Occipital lobe (tissue), 1 donor: ENCODE measurements at regions not wholly inside any gene's neighbourhood (a gene's known extent, or its start where the extent isn't known, plus 50 kb on each side); places are given as distances from the start of the nearest gene placed in this dataset.
"Not testable (repeated sequence)": the region's sequence is repeated elsewhere in the genome, so short reads cannot be mapped to it uniquely, and the experiment has no call there.

ENCODE experiments used
- DNase-seq: peaks from one replicate; lab custom pipeline; 2025; lab: John Stamatoyannopoulos, UW

DNA sequence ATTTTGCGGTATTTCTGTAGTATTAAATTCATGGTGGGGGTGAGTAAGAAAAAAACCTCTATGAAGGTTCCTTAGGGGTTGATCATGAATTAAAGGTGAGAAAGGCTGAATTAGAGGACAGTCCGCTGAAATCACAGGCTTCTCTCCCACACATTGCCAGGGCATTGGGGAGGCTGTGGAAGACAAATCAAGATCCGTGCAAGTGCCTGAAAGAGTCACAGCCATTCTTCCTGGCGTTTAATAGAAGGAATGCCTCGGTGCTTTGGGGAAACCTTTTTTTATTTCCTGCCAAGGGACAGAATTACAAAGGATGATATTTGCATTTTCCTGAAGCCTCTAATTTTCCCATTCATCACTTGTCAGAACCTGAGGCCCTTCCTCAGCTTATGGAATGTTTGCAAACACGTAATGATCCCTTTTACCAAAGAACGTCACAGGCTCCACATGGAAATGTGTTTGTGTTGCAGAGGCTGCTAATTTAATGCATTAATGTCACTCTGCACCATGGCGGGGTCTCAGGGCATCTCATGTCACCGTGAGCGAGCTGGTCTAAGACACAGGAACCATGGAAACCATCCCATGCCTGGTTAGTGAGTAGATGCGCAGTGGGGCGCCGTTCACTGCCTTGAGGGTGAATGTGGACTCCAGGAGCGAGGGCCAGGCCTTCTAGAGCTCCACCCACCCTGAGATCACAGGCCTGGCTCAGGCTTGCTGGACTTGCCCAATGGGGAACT is 185.9 kb upstream of the SULF2 start:
- no peak for DNase-seq

DNA sequence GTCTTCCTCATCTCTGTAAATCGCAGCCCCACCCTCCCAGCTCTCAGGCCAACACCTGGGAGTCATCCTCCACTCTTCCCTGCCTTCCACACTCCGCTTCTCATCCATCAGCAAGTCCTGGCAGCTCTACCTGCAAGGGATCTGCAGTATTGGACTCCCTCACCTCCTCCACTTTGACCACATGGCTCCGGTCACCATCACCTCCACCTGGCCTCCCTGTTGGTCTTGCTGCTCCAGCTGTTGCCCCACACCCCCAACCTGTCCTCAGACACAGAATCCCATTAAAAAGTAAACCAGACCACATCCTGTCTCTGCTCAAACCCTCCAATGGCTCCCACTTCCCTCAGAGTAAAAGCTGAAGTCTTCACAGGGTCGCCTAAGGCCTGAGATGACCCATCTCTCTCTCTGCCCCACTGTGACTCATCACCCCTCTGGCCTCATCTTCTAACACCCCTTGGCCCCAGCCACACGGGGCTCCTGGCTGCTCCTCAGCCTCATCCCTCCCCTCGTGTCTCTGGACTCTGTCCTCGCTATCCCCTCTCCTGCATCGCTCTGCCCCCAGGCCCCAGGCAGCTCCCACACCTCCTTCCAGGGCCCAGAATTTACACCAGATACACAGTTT is 185.1 kb upstream of the SULF2 start:
- DNase-seq, result no peak

DNA sequence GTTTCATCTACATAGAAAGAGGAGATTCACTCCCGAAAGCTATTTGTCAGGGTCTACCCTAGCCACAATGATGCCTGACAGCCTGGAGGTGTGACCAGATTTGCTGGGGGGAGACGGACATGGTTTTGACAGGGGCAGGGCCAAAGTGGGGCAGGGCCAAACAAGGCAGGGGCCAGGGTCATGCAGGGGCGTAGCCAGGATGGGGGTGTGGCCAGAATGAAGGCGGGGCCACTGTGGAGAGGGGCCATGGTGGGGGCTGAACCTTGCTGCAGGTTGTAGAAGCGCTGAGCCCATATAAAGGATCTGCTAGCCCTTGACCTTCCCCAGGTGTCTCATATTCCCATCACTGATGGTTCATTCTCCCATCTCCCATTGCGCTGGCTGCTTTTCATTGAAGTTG is 184.1 kb upstream of the SULF2 start:
- no peak for DNase-seq

DNA sequence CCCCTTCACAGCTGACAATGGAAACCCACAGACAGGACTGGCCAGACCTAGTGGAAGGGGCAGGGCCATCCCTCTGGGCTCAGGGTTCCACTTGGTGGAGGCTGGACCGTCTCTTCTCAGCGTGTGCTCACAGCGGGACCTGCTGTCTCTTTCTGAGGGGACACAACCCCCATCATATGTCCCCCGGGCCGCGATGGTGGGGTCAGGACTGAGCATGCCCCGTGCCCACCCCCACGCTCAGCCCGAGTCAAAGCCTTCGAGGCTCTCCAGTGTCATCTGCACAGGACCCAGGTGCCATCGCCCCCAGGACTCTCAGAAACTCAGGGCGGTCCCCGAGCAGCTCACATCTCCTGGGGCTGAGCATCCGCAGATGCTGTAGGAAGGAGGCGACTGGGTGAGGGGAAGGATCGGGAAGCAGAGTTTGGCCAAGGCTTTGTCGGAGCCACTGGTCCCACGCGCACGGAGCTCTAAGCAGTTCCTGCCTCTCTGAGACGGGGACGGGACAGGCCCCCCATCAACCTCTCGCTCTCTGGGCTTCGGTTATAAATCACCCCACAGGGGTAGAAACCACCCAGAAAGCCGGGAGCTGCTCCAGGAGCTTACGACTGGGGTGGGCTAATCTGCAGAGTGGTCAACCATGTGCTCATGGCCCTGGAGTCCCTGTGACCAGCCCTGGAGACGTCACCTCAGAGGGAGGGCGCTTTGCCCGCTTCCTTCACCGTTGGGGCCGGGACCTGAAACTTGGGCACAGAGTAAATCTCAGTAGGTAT is 183.4 kb upstream of the SULF2 start:
- no peak for DNase-seq

DNA sequence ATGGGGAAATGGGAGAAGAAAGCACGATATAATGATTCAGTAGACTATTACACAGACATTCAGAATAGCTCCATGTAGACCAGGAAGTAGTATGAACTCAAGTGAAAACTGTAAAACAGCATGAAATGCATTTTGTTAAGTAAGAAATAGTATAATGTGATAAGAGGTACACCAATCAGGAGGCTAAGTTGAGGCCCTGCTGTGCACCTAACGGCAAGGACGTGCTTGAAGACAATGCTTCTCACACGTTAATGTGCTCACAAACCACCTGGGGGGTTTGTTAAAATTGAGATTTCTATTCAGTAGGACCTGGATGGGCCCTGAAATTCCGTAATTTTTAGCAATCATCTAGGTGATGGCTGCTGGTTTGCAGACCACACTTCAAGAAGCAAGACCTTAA is 178.9 kb upstream of the SULF2 start:
- DNase-seq, result no peak

DNA sequence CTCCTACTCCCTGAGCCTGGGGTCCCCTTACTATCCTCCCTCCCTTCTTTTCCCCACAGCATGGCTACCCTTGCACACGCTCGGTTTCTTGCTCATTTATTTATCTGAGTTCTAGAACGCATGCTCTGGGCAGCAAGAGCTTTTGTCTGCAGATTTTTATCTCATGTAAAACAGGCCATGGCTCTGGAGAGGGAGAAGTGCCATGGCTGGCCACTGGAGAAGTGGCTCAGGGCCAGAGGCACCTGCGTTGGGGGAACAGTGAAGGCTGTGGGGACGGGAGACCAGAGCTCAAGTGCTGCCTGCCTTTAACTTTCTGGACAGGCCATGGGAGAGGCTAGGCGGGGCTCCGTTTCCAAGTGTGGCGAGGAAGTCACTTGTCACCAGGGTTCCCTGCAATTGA is 177.7 kb upstream of the SULF2 start:
- no peak for DNase-seq

DNA sequence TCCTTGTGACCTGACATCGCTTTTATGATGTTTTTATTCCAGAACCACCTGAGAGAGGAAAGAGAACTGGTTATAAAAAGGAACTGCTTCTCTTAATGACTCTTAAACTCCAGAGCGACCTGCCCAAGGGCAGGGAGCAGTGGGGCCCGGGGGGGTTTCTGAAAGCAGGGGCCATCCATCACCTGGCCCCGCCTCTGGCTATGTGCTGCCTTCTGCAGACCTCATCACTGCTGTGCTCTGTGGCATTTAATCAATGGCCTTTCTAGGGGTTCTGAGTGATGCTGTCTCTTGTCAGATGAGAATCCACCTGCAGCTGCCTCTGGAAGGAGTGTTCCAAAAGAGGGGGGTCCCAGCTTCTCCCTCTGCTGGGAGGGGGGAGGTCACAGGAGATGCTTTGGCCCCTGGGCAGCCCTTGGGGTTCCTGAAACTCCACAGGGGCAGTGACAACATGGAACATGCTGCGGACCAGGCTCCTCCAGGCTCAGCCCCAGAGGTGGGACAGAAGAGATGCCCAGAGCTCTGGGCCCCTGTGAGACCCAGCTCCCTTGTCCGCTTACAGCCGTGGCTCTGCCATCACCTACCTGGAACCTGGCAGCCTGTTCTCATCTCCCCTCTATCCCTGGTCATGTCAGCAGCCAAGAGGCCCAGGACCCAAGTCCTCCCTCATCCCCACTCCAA is 177.1 kb upstream of the SULF2 start:
- no peak for DNase-seq

DNA sequence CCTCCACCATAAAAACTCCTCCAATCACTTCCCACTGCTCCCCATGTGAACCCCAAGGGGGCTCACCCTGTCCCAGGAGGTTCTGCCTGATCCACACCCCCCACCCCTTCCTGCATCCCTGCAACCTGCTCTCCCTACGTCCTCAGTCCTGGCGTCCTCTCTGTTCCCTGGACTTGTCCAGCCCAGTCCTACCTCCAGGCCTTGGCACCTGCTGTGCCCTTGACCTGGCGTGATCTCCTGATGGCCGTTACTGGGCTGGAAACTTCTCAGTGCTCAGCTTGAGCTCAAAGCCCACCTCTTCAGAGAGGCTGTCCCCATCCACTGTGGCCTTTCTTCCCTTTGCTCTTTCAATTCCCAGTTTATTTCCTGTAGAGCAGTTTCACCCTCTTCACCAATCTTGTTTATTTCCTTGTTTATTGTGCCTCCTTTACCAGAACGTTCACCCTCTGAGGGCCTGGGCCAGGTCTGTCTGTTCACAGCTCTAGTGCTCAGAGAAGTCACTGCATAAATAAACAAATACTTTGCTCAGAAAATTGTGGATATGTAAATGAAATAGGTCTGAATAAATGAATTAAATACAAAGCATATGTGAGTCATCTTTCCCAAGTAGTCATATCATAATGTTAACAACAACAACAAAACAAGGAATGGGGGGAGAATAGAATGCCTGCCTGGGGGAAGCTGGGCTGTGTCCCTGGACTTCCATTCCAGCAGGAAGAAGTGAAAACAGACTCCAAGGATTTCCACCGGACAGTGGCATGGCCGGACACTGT is 175.7 kb upstream of the SULF2 start:
- no peak for DNase-seq

DNA sequence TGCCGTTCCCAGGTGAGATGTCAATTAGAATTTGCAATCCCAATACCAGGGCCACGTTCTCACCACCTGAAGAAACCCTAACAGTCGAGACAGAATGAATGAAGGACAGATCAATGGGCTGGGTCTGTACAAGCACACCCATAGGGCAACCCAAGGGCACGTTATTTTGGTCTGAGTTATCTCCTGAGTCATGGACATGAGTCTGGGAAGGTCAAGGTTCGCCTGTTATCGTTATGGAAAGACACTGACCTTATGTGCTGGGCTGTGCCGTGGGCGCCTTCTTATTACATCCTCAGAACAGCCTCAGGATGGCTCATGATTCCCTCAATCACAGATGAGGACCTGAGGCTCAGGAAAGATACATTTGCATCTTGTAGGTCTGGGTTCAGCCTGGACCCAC is 175.0 kb upstream of the SULF2 start:
- DNase-seq, result no peak

DNA sequence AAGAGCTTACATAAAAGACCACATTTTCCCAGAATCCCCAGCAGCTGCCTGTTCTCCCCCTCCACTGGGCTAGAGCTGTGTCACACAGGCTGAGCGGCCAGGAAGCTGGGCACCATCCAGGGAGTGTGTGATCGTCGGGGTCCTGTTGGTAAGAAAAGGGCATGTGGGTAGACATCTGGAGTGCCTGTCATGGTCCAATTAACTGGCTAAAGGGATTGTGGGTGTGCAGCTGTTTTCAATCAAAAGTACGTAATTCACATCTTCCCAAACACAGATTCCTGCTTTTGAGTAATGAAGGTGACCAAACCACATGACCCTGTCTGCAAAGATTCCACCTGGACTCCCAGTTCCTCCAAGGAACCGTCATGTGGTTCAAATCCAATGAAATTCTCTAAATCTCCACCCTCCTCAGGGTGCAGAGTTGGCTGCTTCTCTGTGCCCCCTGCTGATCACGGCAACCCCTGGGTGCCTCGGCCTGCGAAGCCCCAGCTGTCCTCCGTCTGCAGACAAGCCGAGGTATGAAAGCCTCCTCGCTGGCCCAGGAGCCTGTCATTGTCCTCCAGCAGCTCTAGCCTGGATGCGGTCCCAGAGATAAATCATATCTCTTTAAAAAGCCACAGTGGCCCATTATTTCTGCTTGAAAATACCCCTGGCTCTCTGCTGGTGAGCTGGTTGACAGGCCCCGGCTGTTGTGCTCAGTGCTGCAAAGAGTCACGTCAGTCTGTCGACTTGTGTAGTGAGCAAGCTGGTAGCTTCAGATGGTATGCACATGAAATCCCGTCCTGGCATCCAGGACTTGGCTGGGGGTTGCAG is 172.9 kb upstream of the SULF2 start:
- not testable (repeated sequence) for DNase-seq

DNA sequence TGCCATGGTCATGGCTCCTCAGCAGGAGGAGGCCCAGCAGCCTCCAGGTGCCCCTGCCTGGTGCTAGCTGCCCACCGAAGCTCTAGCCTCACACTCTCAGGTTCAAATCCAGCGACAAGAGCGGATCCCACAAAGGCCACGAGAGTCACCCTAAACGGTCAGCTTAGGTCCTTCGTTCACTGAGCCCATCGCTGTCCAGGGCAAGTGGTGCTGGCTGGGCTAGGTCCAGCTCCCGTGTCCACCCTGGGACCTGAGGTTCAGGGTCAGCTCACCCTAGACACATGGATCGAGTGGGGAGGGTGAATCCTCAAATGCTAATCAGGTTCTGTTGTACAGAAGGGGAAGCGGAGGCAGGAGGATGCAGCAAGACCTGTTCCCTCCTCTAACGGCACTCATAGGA is 171.9 kb upstream of the SULF2 start:
- DNase-seq, result no peak

DNA sequence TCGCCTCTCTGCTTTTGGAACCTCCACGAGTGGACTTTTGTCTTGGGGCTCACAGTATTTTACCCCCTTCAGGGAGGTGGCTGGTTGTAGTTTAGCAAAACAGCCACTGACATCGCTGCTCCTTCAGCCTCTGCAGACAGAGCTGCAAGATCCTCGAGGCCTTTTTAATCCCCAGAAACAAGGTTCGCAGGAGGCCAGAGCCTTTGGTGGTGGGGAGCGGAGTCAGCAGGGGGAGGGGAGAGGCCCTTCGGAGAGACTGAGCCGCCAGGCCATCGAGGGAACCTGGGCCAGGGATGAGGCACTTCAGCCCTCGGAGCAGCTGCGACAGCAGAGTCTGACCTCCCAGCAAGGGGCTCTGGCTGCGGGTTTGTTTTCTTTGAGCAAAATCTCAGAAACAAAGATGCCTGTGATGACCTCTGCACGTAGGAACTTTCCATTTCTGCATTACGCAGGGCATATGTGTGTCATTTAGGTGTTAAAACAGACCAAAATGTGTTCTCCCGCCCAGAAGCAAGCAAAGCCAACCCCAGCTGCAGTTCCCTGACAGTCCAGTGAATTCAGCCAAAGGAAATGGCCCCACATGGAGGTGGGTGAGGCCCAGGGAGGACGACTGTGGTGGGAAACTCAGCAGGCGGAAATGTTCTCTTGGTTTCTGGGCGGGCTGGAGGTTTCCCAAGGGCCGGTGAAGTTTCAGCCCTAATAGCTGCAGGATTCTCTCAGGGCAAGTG is 171.2 kb upstream of the SULF2 start:
- DNase-seq, result no peak

DNA sequence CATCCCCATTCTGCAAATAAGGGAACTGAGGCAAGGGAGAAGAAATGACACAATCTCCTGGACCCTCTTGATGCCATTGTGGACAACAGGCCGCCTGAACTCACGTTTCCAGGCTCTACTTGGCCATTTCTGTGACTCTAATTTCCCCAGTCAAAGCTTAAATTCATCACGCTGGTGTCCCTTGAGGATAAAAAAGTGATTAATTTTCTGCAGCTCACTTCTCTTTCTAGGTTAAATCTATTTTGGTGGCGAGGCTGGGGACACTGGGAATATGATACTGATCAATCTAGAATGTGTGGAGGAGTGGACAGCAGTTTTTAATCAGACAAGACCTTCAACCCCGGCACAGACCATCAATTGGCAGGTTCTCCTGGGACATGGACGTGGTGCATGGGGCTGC is 168.2 kb upstream of the SULF2 start:
- no peak for DNase-seq

DNA sequence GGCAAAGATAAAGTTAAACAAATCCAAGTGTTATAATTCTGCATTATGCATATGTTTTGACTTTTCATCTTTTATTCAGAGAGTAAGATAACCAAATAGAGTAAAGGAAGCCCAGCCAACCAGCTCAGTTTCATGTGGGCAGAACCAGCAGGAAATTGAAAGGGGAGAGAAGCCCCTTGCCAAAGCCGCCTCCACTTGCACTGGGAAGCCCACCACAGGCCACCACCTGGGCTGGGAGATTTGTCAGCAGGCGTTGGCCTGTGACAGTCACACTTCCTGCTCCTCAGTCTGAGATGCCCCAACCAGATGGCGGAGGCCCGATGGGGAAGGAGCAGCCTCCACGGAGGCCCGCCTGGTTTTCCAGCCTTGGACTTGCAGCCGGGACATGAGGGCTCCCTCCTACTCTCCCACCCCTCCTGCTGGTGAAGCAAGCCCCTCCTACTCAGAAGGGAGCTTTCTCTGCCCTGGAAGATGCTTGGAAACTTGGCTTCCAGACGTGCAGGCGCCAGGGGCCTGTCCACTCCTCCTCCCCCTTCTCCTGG is 166.8 kb upstream of the SULF2 start:
- DNase-seq, result no peak

DNA sequence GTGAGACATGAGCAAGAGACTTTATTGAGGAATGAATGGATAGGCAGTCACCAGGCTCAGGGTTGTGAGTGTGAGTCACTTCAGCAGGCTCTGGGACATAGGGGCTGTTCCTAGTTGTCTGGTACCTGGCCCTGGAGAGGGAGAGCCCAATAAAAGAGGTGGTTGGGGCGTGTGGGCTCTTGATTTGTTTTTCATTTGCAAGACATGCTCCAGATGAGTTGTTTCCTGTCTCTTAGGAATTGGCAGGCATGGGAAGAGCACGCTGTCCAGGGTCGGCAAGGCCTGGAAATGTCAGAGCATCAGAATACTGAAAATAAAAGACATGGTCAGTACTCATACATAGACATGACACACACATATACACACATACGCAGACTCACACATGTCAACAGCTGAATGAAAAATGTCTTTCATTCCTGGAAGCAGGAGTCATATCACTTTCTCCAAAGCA is 166.3 kb upstream of the SULF2 start:
- DNase-seq, result no peak

DNA sequence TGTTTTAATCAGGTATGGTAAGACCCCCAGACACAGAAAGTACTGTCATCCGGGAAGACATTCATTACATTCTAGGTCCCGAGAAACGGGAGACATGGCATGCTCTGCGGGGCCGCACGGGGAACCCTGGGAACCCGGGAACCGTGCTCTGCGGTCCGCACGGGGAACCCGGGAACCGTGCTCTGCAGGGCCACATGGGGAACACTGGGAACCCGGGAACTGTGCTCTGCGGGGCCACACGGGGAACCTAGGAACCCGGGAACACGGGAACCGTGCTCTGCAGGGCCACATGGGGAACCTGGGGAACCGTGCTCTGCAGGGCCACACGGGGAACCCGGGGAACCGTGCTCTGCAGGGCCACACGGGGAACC is 165.6 kb upstream of the SULF2 start:
- no peak for DNase-seq

DNA sequence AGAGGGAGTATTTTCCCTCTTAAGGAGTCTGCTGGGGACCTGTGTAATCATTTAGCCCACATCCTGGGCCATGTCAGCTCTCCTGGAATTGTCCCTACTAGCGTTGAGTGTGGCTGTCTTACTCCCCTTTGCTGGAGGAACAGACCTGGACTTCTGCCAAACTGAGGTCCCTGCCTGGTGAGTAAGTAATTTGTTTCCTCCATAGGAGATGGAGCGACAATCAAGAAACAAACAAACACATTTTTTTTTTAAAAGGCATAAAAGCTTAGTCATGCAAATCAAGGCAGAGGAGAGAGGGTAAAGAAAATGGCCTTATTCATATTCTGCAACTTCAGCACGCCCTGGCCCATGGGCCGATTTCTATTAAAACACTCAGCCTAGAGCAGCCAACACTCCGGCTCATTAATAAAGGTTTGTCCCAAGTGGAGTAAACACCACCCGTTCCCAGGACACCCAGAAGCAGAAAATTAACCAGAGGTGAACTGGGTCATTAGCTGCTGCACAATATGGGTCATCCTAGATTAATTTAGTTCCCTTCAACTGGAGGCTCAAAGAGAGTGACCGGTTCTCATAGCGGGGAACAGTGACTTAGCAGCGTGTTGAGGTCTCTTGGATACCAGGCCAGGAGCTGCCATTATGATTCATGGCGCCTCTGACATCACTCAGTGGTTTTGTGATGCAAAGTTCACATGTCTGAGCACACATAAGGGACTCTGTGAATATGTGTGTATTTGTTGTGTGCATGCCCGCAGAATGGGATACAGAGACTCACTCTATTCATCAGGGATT is 165.0 kb upstream of the SULF2 start:
- DNase-seq, result no peak

DNA sequence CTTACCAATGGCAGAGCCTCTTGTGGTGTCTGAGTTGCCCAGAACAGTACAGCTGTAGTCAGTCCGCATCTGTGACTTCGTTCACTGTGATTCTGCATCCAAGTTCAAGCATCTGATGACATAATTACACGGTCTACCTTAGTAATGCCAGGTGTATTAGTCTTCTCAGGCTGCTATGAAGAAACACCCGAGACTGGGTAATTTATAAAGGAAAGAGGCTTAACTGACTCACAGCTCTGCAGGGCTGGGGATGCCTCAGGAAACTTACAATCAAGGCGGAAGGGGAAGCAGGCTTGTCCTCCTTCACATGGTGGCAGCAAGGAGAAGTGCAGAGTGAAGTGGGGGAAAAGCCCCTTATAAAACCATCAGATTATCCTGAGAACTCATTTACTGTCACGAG is 163.9 kb upstream of the SULF2 start:
- no peak for DNase-seq

DNA sequence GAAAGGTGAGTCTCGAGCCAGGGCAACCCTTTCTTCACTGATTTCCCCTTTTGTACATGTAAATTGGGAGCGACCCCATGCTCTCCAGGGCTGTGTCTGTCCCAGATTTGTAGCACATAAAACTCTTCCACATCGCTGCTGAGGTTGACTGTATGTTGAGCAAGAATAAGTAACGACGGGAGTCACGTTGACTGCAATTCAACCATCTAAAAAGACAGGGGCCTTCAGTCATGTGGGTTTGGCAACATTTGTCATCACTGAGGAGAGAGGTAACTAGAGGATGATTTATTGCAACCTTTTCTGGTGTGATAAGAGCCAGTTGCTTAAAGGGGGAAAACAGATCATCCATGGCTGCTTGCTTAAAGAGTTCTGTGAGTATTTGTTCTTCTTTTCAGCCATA is 159.4 kb upstream of the SULF2 start:
- no peak for DNase-seq
